Sciatic nerve (tissue), 2 donors: ENCODE measurements at regions not wholly inside any gene's neighbourhood (a gene's known extent, or its start where the extent isn't known, plus 50 kb on each side); places are given as distances from the start of the nearest gene placed in this dataset. TPM values are rescaled to one million over a fixed set of nuclear protein-coding genes. Genes with fewer than 3 reads are reported as not detected.

Experiments
- ATAC-seq: fragments of 200-7000 bp; cut with Tn5 transposase; one replicate; pipeline ENCODE4 v1.9.1; 2020; ENCODE audit warnings: mild to moderate bottlenecking, moderate library complexity
- DNase-seq: peaks from one replicate; pipeline ENCODE4 v3.0.0-alpha.2; 2020; ENCODE audit warnings: low spot score
- intact Hi-C: fragments of 100-400 bp; cut with DNase I; formaldehyde crosslinking; loops from one replicate; pipeline ENCODE4 v1.14.2; 2022
- microRNA-seq: library from miRNA; unstranded; fragments of <30 nt; microRNA quantifications from one replicate; pipeline ENCODE4 v1.2.0, GENCODE V29; 2020
- donor health status: DM: no; HTN: no; CAD: no.
- donor health status: DM: no; HTN: no; CAD: no.

DNA sequence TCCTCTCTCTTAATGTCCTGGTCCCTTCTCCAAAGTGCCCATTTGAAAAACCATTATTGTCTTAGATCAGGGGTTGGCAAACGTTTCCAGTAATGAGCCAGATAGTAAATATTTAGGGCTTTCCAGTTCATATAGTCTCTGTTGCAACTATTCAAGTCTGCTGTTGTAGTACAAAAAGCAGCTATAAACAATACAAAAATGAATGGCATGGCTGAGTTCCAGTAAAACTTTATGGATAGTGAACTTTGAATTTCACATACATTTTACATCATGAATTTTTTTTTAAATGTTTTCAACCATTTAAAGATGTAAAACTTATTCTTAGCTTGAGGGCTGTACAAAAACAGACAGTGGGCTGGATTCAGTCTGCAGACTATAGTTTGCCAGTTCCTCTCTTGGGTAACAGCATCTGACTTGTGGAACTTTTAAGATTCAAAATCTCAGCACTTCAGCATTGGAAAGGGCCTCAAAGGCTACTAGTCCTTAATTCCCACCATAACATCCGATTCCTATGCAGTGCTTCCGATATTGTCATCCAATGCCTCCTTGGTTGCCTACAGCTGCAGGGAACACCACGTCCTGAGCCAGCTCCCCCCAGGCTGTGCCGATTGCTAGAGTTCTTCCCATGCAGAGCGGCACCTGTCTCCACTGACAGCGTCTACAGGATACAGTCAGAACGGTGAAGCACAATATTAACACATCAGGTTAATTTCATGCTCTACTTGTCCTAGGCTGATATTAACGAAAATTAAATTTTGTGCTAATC lies 65.6 kb upstream of the E2F8 start:
- no peak for ATAC-seq
- intact Hi-C loops, result no loop called here
- no peak for DNase-seq

DNA sequence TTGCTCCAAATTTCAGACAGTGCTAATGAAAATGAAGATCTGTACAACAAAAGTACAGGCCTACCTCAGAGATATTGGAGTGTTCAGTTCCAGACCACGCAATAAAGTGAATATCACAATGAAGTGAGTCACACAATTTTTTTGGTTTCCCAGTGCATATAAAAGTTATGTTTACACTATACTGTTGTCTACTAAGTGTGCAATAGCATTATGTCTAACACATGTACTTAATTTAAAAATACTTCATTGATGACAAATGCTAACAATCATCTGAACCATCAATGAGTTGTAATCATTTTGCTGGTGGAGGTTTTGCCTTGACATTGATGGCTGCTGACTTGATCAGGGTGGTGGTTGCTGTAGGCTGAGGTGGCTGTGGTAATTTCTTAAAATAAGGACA lies 60.6 kb upstream of the E2F8 start:
- intact Hi-C loops, result no loop called here
- ATAC-seq (no peak), DNase-seq (no peak)

DNA sequence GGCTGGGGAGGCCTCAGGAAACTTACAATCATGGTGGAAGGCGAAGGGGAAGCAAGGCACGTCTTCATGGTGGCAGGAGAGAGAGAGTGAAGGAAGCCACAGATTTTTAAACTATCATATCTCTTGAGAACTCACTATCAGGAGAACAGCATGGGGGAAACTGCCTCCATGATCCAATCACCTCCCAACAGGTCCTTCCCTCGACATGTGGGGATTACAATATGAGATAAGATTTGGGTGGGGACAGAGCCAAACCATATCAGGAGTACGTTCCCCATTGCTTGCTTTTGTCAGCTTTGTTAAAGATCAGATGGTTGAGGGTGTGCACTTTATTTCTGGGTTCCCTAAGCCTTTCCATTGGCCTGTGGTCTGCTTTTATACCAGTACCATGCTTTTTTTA lies 53.7 kb upstream of the E2F8 start:
- DNase-seq (no peak), ATAC-seq (no peak)
- intact Hi-C loops, result no loop called here

DNA sequence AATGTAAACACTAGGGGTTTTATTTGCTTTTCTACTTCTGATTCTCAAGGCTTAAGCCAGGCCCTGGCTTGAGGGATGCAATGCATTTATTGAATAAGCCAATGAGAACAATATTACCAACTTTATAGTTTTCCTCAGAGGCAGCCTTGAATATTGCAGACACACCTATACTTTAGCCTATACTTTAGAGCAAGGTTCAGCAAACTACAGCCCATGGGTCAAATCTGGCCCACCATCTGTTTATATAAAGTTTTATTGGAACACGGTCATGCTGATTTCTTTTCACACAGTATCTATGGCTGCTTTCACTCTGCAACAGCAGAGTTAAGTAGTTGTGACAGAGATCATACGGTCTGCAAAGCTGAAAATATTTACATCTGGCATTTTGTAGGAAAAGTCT lies 50.3 kb upstream of the E2F8 start:
- DNase-seq (no peak), ATAC-seq (no peak)
- intact Hi-C loops, result no loop called here

Small RNA genes in the stretch of these regions (microRNA-seq; reads per million reads assigned to microRNA genes)
- gene MIR4486, result not detected
